DND-41 (cell line): ENCODE measurements at regions not wholly inside any gene's neighbourhood (a gene's known extent, or its start where the extent isn't known, plus 50 kb on each side); places are given as distances from the start of the nearest gene placed in this dataset.

ENCODE experiments used
- ATAC-seq: fragments of 200-7000 bp; cut with Tn5 transposase; 3 replicates; pipeline ENCODE4 v1.9.1; 2021; ENCODE audit warnings: low read depth; ENCODE audit not compliant: insufficient read depth
- DNase-seq: peaks from one replicate; pipeline ENCODE4 v3.0.0-alpha.2; 2020
- H2AFZ ChIP-seq: 2 replicates; pipeline ENCODE4 v1.6.0; 2012; ENCODE audit warnings: low read depth, low read length
- H3K27ac ChIP-seq: 2 replicates; pipeline ENCODE4 v1.5.1; 2012; ENCODE audit warnings: low read length, inconsistent platforms
- H3K27me3 ChIP-seq: fragments of 200-600 bp; sonication (generic); 2 replicates; pipeline ENCODE4 v1.6.0; 2012; ENCODE audit warnings: low read length, mild to moderate bottlenecking, inconsistent platforms; ENCODE audit not compliant: insufficient read depth, poor library complexity
- H3K36me3 ChIP-seq: 2 replicates; pipeline ENCODE4 v1.5.1; 2012; ENCODE audit warnings: low read length, inconsistent platforms; ENCODE audit not compliant: insufficient read depth
- H3K4me1 ChIP-seq: 2 replicates; pipeline ENCODE4 v1.5.1; 2012; ENCODE audit warnings: mild to moderate bottlenecking, low read length; ENCODE audit not compliant: insufficient read depth
- H3K4me2 ChIP-seq: 2 replicates; pipeline ENCODE4 v1.6.0; 2012; ENCODE audit warnings: mild to moderate bottlenecking, moderate library complexity, low read length, inconsistent platforms; ENCODE audit not compliant: insufficient read depth
- H3K4me3 ChIP-seq, 2 experiments: fragments of 200-600 bp in 1 of 2; shearing (Covaris generic) in 1 of 2; 2 replicates each; pipeline ENCODE4 v1.5.1; 2012 to 2016; ENCODE audit warnings: inconsistent platforms in 2 of 2, low read length in 2 of 2, mild to moderate bottlenecking in 2 of 2, low read depth in 1 of 2, moderate library complexity in 1 of 2
- H3K79me2 ChIP-seq: 2 replicates; pipeline ENCODE4 v1.6.0; 2012; ENCODE audit warnings: low read length, inconsistent platforms; ENCODE audit not compliant: insufficient read depth
- H3K9ac ChIP-seq: 2 replicates; pipeline ENCODE4 v1.6.0; 2012; ENCODE audit warnings: low read depth, mild to moderate bottlenecking, inconsistent platforms, low read length, moderate library complexity
- H3K9me3 ChIP-seq: 2 replicates; pipeline ENCODE4 v1.5.1; 2012; ENCODE audit warnings: low read length, moderate library complexity, mild to moderate bottlenecking, inconsistent platforms; ENCODE audit not compliant: insufficient read depth, severe bottlenecking
- H4K20me1 ChIP-seq: 2 replicates; pipeline ENCODE4 v1.6.0; 2012; ENCODE audit warnings: low read length; ENCODE audit not compliant: insufficient read depth
- EZH2 ChIP-seq: IDR thresholded peaks from 3 replicates; pipeline ENCODE4 v1.6.1; 2012; ENCODE audit warnings: borderline replicate concordance, low read depth, mild to moderate bottlenecking, moderate library complexity, low read length, inconsistent platforms; ENCODE audit not compliant: severe bottlenecking
- TF ChIP-seq, protein P1 (sequence below): IDR thresholded peaks from 2 replicates; pipeline ENCODE4 v1.5.1; 2012; ENCODE audit warnings: borderline replicate concordance, low read length, moderate library complexity, mild to moderate bottlenecking; ENCODE audit not compliant: poor library complexity, severe bottlenecking; ENCODE audit errors: extremely low read depth

DNA sequence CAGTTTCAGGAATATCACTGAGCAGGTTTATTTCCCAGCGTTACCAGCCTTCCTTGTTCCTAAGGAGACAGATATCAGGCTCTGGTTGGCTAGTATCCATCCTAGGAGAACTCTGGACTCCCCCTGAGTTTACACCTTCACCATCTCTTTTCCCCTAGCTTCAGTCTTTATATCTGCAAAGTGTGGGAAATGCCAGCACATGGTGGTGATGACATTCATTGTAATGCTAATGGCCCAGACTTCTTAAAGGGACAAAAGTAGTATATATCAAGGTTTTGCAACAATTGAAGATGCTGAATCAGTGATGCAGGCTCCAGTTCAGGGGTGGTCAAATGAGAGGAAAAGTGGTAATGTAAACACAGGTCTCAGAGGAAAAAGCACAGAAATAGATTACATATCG is 224.3 kb upstream of the SYNDIG1 start:
- no peak overlapping the region for H3K4me3 ChIP-seq
- TF ChIP-seq, protein P1, sequence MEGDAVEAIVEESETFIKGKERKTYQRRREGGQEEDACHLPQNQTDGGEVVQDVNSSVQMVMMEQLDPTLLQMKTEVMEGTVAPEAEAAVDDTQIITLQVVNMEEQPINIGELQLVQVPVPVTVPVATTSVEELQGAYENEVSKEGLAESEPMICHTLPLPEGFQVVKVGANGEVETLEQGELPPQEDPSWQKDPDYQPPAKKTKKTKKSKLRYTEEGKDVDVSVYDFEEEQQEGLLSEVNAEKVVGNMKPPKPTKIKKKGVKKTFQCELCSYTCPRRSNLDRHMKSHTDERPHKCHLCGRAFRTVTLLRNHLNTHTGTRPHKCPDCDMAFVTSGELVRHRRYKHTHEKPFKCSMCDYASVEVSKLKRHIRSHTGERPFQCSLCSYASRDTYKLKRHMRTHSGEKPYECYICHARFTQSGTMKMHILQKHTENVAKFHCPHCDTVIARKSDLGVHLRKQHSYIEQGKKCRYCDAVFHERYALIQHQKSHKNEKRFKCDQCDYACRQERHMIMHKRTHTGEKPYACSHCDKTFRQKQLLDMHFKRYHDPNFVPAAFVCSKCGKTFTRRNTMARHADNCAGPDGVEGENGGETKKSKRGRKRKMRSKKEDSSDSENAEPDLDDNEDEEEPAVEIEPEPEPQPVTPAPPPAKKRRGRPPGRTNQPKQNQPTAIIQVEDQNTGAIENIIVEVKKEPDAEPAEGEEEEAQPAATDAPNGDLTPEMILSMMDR = no peak
- TF ChIP-seq EZH2 = no peak
- no peaks in the 10 kb centered on the region for H3K27me3 ChIP-seq
- no peaks in the 10 kb centered on the region for H4K20me1 ChIP-seq
- no peaks in the 10 kb centered on the region for H3K4me1 ChIP-seq
- H3K9ac ChIP-seq = no peak overlapping the region
- H3K4me2 ChIP-seq = no peak overlapping the region
- H3K9me3 ChIP-seq = no peaks in the 10 kb centered on the region
- ATAC-seq (no peak), DNase-seq (no peak)
- H2AFZ ChIP-seq = no peak overlapping the region; the same call in 1 of the 2 replicates
- H3K27ac ChIP-seq = no peak overlapping the region
- H3K79me2 ChIP-seq = no peaks in the 10 kb centered on the region
- H3K36me3 ChIP-seq = no peaks in the 10 kb centered on the region

- Histone ChIP-seq H3K9ac (no peak overlapping the region), H3K27me3 (no peaks in the 10 kb centered on the region), H3K4me1 (no peaks in the 10 kb centered on the region), H3K79me2 (no peaks in the 10 kb centered on the region), H3K4me3 (no peak overlapping the region), H4K20me1 (no peaks in the 10 kb centered on the region), H3K36me3 (no peaks in the 10 kb centered on the region), H3K4me2 (no peak overlapping the region), H3K27ac (no peak overlapping the region), H2AFZ (no peak overlapping the region), H3K9me3 (no peaks in the 10 kb centered on the region)
- ATAC-seq (no peak), DNase-seq (no peak)
- TF ChIP-seq EZH2 = no peak
- TF ChIP-seq, protein P1 = no peak
These were observed 226.7 kb upstream of the SYNDIG1 start for GRCh38 chr20:24242763-24243162.

- Histone ChIP-seq H2AFZ (no peak overlapping the region), H3K9ac (no peak overlapping the region), H3K4me3 (no peak overlapping the region), H3K4me2 (no peak overlapping the region), H3K27ac (no peak overlapping the region), H3K27me3 (no peaks in the 10 kb centered on the region), H3K4me1 (no peaks in the 10 kb centered on the region), H3K9me3 (no peaks in the 10 kb centered on the region), H3K79me2 (no peaks in the 10 kb centered on the region), H4K20me1 (no peaks in the 10 kb centered on the region), H3K36me3 (no peaks in the 10 kb centered on the region)
- no peak for TF ChIP-seq EZH2
- TF ChIP-seq, protein P1 = no peak
- no peak for ATAC-seq
- no peak for DNase-seq
These were observed 228.0 kb upstream of the SYNDIG1 start for GRCh38 chr20:24241466-24241865.

DNA sequence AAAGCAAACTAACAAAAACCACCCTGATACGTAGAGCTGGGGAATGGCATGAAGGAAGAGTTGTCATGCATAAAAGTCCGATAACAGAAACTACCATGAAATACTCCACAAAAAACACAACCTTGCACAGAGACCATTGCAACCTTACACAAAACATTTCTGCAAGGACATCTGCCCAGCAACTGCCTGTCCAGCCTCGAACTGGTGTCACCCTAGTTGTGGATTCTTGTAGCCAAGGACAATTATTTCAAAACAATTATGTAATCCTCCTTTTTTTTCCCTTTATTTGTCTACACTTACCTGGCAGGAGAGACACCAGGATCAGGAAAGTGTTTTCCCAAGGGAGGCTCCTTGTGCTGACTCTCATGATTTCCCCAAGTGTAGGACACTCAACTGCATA is 232.5 kb upstream of the SYNDIG1 start:
- Histone ChIP-seq H3K4me2 (no peak overlapping the region), H3K36me3 (no peaks in the 10 kb centered on the region), H4K20me1 (no peaks in the 10 kb centered on the region), H2AFZ (no peak overlapping the region), H3K4me1 (no peaks in the 10 kb centered on the region), H3K4me3 (no peak overlapping the region), H3K79me2 (no peaks in the 10 kb centered on the region), H3K9me3 (no peaks in the 10 kb centered on the region), H3K27ac (no peak overlapping the region), H3K27me3 (no peaks in the 10 kb centered on the region), H3K9ac (no peak overlapping the region)
- ATAC-seq (no peak), DNase-seq (no peak)
- TF ChIP-seq, protein P1 = no peak
- no peak for TF ChIP-seq EZH2
